Body of pancreas (tissue), 4 donors: ENCODE measurements at regions not wholly inside any gene's neighbourhood (a gene's known extent, or its start where the extent isn't known, plus 50 kb on each side); places are given as distances from the start of the nearest gene placed in this dataset.
"Not testable (repeated sequence)": the region's sequence is repeated elsewhere in the genome, so short reads cannot be mapped to it uniquely, and the experiment has no call there.

ENCODE experiments used
- POLR2A ChIP-seq, 3 donors: fragments of 450-650 bp; IDR thresholded peaks; one replicate each; pipeline ENCODE4 v1.6.1; 2016; ENCODE audit warnings: antibody characterized with exemption in 3 of 3, mild to moderate bottlenecking in 2 of 3
- TF ChIP-seq, protein P1 (sequence below), 7 experiments: fragments of 450-650 bp in 4 of 7; fragments of 200-600 bp in 3 of 7; sonication (generic) in 3 of 7; IDR thresholded peaks; one replicate each; pipeline ENCODE4 v1.5.1; 2016 to 2019; ENCODE audit warnings: antibody characterized with exemption in 7 of 7

DNA sequence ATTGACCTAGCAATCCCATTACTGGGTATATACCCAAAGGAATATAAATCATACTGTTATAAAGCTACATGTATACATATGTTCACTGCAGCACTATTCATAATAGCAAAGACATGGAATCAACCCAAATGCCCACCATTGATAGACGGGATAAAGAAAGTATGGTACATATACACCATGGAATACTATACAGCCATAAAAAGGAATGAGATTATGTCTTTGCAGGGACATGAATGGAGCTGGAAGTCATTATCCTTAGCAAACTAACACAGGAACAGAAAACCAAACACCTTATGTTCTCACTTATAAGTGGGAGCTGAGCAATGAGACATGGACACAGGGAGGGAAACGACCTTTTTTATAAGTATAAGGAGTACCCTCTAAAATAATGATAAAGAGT lies 113.0 kb upstream of the TSPAN8 start:
- TF ChIP-seq, protein P1, sequence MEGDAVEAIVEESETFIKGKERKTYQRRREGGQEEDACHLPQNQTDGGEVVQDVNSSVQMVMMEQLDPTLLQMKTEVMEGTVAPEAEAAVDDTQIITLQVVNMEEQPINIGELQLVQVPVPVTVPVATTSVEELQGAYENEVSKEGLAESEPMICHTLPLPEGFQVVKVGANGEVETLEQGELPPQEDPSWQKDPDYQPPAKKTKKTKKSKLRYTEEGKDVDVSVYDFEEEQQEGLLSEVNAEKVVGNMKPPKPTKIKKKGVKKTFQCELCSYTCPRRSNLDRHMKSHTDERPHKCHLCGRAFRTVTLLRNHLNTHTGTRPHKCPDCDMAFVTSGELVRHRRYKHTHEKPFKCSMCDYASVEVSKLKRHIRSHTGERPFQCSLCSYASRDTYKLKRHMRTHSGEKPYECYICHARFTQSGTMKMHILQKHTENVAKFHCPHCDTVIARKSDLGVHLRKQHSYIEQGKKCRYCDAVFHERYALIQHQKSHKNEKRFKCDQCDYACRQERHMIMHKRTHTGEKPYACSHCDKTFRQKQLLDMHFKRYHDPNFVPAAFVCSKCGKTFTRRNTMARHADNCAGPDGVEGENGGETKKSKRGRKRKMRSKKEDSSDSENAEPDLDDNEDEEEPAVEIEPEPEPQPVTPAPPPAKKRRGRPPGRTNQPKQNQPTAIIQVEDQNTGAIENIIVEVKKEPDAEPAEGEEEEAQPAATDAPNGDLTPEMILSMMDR (IDR thresholded peaks at IDR 0.05), result not testable (repeated sequence)
- not testable (repeated sequence) for TF ChIP-seq POLR2A (IDR thresholded peaks at IDR 0.05)
